ENCODE measurements at regions not wholly inside any gene's neighbourhood (a gene's known extent, or its start where the extent isn't known, plus 50 kb on each side); places are given as distances from the start of the nearest gene placed in this dataset.

DNA sequence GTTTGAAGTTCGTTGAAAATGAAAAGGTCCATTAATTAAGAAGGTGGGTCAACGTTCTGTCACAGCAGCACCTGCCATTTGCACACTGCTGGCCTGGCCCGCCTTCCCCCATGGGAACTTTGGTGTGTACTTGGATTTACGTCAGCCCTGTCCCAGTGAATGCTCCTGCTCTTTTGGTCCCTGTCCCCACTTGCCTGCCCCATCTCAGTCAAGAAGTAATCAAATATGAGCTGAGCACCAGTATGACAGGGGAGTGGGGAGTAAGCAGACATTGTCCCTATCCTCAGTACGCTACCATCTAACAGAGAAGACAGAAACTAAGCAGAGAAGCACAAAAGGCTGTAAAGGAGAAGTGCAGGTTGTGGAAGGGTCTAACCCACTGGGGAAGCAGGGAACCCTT lies 65.1 kb downstream of the SLC4A3 start:
- H3K4me3 ChIP-seq, result no peak overlapping the region
- no peak overlapping the region for H3K27ac ChIP-seq

DNA sequence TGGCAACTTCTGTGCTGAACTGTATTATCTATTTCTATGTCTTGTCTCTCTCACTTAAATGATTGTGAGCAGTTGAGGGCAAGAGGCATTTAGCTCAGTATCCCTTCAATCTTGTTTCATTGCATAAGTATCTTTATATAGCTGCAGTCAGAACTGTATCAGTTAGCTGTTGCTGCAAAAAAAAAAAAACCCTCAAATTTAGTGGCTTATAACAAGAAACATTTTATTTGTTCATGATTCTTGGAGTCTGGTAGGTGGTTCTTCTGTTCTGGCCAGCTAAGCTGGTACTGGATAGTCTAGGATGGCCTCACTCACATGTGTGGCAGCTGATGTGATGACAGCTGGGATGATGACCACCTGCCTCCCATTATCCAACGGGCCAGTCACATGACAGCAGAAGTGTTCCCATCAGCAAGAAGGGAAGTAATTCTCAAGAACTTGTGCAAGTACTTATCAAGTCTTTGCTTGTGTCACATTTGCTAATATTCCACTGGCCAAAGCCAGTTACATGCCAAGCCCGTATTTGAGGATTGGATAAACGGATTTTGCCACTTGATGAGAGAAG lies 67.8 kb downstream of the SLC4A3 start:
- Histone ChIP-seq H3K27ac (no peak overlapping the region), H3K4me3 (no peak overlapping the region)

DNA sequence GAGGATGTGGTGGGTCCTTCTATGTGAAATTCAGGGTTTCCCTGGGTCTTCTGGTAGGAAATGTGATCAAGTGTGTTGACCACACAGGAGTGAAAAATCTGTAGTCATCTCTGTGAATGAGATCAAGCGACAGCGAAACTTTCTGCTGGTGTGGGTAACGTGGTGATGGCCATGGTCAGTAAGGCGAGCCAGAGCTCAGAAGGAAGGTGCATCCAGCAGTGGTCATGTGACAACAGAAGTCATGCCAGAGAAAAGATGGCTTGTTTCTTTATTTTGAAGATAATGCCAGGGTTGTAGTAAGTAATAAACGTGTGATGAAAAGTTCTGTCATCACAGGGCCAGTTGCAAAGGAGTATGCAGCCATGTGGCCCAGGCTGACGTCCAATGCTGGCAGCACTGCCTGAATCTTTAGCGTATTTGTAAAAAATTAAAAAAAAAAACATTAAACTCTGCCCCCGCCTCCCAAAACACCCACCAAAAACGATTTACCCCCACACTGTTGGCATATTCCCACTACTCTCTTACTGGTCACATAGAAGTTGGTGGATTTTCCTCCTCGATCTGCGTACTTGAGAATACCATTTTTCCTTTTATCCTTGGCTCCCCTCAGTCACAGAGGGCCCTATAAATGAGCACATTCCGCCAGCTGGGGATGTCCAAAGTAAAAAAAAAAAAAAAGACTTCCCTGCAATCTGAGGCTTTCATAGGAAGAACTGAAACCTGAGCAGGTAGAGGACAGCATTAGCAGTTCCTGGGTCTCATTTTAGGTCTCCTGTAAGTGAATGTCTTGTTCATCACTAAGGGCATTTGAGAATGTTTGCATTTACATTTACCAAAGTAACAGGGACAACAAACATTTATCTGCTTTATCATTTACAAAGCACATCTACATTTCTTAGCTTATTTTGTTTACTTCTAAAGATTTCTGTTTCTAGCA lies 70.6 kb downstream of the SLC4A3 start:
- peak overlapping the region in 1 of 21 experiments; percentile 16 for H3K27ac ChIP-seq

DNA sequence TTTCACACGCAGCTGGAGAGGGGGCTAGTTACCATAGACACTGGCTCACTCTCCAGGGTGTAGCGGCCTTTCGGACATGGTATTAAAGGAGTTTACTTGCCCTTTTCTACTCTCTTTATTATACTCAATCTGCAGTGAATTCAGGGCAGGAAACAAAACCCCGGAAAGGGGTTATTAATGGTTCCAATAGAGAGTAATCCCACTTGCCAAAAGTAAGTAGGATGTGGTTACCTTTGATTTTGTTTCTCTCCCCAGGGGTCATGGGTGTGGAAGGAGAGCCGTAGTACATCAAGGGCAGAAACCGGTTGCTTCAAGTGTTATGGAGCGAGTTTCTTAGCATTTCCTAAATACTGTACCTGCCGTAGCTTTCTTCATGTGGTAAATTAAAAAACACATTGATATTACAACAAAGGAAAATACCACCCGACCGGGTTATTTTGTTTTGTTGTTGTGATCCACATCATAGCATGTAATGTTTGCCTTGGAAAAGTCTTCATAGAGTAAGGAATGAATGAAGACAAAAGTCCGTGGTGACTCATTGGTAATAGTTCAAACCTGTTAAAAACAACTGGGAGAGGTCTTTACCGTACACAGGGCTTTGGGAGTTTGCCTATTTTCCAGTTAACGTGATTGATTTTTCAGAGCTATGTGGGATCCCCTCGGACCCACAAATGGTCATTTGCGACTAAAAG lies 71.5 kb downstream of the SLC4A3 start:
- peak overlapping the region in 1 of 21 experiments; percentile 34 for H3K27ac ChIP-seq

More for the DNA sequence above, 70.6 kb downstream of the SLC4A3 start:
- H3K4me3 ChIP-seq, result no peak overlapping the region

DNA sequence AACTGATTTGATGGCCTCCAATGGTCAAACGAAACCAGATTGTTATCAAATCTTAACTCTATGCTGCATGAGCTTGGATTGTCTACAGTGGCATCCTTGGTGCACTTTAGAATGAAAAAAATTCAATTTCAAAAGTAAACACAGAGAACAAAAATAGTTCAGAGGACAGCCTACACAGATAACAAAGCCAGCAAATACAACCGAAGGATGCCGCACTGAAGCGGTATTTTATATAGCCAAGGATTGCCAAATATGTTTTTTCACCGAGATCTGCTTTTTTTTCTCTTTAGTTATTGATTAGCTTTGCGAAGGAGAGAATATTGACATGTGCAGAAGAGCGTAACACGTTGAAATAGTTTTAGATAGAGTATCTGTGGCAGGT lies 72.0 kb downstream of the SLC4A3 start:
- Histone ChIP-seq H3K27ac (peak overlapping the region in 1 of 21 experiments; percentile 34), H3K4me3 (no peak overlapping the region)

More for the DNA sequence above, 71.5 kb downstream of the SLC4A3 start:
- H3K4me3 ChIP-seq, result no peak overlapping the region

DNA sequence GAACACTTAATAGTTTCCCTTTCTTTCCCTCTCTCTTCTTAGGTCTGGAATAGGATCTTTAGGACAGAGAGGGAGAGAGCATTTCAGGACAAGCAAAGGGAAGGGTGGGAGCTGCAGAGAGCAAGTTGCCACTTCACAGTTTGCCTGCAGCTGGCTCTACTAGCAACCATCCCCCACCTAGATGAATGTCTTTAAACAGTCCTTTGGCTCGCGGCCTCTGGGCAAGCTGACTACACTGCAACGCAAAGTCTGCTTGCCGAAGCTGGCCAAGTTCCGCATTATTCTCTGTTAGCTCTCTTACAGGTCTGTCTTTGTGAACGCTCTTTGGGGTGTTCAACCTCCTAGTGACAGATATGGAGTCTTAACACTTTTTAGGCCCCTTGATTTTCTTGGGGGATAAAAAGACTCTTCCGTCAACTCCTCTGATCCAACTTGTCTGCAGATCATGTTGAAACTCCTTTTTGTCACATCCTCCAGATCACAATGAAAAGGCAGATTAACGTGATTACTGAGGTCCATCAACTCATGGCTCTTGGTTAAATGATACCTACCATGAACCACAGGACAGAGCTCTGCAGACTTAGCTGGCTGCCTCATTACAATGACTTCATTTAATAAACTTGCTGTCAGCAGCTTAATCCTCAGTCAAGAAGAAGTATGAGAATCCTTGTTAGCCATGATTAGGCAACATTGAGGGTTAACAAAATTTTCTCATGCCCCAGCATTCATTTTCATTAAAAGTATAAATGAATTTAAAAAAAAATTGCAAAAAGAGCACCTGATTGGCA lies 74.6 kb downstream of the SLC4A3 start:
- no peak overlapping the region for H3K4me3 ChIP-seq
- H3K27ac ChIP-seq, result peak overlapping the region in 3 of 21 experiments; percentile 8 to 42 (median 13)

DNA sequence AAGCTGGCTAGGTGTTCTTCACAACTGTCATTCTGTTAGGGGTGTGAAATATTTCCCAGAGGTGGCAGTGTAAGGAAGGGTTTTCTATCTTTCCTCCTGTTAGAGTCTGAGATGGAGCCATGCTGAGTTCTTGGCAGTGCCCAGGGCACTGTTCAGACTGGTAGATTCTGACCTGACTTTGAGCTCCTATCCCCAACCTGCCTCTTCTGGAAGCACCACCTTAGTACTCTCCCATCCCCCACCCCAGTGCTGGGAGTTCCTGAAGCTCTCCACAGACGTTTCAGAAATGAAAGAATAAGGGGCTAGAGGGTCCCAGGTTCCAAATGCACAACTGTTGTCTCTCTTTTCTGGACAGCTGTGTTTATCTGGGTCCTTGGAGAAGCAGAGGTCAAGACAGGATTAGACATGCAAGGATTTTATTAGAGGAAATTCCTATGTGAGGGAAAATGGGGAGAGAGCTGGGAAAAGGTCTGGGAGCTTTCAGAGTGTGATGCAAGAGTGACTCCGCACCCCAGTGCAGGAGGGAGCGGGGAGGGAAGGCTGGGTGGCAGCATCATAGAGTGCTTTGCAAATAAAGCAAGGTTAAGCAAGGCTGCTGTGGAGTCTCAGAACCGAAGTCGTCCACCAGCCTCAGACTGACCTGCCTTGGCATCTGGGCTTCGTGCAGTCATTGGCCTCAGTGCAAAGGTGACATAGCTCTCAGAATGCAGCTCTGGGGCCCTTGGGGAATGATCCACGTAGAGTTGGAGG lies 75.5 kb downstream of the SLC4A3 start:
- Histone ChIP-seq H3K4me3 (no peak overlapping the region), H3K27ac (peak overlapping the region in 2 of 21 experiments; percentile 5 to 42)

DNA sequence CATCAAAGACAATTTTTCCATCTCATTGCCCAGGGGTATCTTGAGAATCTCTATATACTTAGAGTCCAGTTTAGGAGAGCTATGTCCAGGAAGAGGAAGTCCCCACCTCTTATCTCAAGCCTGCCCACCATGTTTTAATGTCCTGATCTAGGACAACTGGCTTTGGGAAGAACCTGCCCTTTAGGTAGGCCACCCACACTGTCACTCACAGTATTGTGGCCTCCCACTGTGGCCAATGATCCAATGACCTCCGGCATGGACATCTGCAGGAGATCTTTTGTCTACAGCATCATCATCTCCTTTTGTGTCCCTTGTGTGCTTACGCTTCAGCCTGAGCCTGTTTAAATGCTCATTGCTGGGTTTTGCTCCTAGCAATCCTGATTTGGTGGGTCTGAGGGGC lies 77.4 kb downstream of the SLC4A3 start:
- Histone ChIP-seq H3K27ac (no peak overlapping the region), H3K4me3 (no peak overlapping the region)

DNA sequence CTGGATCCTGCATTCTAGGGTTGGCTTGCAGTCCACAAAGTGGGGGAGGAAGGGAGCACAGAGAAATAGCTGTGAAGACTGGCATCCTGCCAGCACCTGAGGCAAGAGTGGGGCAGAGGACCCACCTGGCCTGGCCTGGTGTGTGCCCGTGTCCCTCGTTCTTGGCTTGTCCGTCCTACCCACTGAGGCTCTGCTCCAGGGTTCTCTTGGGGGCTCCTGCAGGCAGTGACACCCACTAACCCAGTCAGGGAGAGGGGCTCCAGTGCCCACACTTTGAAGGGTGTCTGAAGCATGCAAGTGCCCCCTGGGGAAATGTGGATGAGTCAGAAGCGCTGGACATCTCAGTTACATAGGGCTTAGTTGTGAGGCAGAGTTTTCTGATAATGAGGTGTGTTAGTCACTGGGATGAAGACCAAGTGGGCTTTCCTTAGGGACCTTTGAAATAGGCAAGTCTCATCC lies 79.4 kb downstream of the SLC4A3 start:
- no peak overlapping the region for H3K27ac ChIP-seq
- H3K4me3 ChIP-seq, result no peak overlapping the region

DNA sequence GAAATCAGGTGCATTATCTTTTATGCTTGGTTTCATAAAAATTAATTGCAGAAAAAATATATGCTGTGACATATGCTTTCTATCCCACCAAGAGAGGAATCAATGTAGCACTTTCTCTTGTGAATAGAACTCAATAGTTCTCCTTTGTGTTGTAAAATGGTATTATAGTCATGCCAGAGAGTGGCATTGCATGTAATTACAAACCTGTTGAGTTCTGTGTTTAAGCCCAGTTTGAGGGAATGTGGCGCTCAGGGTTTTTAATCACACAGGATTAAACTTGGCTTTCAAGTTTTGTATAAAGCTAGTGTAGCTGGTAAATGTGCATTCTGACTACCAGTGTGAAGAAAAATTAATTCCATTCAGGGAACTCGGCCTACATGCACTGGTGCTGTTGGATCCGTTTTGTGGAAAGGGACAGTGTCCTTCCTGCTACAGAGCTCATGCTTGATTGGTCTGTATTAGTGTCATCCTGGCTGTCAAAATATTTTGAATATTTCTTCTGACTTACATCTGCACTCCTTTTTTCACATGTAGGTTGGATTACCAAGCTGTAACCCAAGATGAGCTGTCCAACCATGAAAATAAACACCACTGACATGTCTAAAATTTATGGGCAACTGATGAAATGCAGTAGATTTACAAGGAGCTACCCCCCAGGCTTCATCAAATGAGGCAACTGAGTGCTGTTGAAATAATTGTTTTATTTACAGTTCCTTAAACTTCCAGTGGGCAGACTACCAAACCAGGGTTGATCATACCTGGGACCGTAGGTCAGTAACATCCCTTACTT lies 80.3 kb downstream of the SLC4A3 start:
- Histone ChIP-seq H3K27ac (no peak overlapping the region), H3K4me3 (no peak overlapping the region)

DNA sequence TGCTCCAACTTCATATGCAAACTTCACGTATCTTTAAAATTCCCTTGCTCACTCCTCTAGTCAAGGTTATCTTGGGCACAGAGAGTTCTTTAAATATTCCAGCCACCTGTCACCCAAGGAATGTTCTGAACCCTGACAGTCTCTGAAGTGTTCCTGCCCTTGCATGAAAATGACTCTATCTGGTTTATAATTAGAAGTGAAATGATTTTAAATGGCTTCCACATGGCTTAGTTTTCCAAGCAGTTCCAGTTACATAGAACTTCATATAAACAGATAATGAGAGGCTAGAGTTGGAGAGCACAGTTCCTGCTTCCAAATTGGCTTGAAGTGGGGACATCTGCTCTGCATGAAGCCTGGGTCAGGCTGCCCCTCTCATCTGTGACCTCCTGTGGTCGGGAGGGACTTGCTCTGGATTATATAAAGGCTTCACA lies 81.9 kb downstream of the SLC4A3 start:
- H3K4me3 ChIP-seq, result no peak overlapping the region
- no peak overlapping the region for H3K27ac ChIP-seq

DNA sequence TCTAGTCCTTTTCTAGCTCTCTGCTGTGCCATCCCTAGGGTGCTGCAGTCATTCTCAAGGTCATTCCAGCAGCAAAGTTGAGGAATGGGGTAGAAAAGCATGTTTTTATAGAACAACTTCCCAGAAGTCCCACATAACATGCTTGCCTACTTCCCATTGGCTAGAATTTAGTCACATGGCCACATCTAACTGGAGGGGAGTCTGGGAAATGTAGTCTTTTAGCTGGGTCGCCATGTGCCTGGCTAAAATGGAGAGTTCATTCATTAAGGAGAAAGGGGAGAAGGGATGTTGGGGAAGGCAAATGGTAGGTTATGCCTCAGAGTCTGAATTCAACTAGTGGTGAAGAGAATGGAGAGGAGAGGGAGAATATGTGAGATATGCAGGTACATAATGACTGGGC lies 85.7 kb downstream of the SLC4A3 start:
- no peak overlapping the region for H3K27ac ChIP-seq
- no peak overlapping the region for H3K4me3 ChIP-seq

DNA sequence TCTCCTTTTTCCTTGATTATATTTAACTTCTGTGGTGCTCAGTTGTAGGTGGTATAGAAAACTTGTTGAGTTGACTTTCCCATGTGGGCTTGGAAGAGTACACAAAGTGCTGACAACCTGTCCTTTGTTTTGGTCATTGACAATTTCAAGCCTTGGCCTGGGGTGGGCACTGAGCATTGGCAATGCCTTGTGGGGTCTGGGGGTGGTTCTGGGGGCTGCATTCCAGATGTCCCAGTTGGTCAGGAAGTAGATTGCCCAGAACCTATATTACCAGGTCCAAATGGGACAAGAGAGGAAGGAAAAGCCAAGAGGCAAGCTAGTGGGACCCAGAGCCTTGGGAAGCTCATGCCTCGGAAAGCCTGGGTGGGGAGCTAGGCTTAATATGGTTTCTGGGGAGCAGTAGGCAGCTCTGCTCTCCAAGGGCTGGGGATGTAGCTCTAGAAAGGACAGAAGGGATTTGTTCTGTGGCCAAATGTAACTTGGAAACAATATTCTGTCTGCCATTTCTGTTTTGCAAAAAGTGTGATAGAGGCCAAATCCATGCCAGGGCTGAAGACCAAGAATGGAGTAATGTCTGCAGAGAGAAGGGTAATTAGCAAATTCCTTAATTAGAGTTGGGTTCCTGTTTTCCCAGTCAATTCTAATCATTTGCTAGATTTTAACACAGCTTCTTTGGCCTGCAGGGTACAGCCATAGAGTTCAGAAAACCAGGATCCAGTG lies 87.4 kb downstream of the SLC4A3 start:
- peak overlapping the region in 1 of 21 experiments; percentile 30 for H3K27ac ChIP-seq
- H3K4me3 ChIP-seq, result no peak overlapping the region

DNA sequence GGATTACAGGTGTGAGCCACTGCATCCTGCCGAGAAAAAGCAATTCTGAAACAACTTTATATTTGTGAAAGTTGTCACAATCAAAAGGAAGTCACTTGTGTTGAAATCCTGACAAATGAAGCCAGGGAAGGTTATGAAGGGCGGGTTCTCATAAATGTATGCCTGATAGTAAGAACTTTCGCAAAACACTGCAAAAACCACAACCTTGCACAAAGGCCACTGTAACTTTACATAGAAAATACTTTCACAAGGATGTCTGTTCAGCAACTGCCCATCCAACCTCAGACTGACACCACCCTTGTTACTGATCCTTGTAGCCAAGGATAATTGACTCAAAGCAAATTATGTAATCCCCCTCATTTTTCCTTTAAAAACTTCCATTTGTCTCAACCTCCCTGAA lies 90.6 kb downstream of the SLC4A3 start:
- Histone ChIP-seq H3K27ac (no peak overlapping the region), H3K4me3 (no peak overlapping the region)

DNA sequence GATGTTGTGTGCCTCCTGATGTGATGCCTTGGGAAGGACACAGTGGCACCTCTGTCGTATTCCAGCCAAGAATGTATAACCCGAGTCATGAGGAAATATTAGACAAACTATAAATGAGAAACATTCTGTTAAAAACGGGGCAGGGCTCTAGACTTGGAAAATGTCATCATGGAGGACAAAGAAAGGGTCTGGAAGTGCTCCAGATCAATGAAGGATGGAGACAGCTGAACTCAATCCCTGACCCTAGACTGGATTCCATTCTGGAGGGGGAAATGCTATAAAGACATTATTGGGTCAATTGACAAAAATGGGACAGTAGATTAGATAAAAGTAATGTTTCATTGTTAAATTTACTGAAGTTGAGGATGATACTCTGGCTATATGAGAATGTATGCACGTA lies 92.1 kb downstream of the SLC4A3 start:
- H3K4me3 ChIP-seq, result no peak overlapping the region
- H3K27ac ChIP-seq, result no peak overlapping the region

DNA sequence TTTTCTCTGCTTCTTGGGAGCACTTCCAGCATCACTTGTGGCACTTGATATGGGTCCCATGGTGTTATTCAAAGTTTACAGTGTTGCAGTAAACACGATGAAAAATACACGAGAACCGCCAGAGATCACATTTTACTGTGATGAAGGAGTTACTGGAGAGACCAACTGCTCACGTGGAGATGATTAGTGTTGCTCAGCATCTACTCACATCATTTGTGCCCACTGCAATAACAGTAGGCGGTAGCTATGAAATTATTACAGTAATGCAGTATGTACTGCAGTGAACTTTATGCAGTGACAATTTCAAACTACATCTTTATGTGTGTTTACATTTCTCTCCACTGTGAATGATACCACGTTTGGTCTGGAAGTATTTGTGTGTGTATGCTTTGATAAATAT lies 93.5 kb downstream of the SLC4A3 start:
- Histone ChIP-seq H3K27ac (no peak overlapping the region), H3K4me3 (no peak overlapping the region)

DNA sequence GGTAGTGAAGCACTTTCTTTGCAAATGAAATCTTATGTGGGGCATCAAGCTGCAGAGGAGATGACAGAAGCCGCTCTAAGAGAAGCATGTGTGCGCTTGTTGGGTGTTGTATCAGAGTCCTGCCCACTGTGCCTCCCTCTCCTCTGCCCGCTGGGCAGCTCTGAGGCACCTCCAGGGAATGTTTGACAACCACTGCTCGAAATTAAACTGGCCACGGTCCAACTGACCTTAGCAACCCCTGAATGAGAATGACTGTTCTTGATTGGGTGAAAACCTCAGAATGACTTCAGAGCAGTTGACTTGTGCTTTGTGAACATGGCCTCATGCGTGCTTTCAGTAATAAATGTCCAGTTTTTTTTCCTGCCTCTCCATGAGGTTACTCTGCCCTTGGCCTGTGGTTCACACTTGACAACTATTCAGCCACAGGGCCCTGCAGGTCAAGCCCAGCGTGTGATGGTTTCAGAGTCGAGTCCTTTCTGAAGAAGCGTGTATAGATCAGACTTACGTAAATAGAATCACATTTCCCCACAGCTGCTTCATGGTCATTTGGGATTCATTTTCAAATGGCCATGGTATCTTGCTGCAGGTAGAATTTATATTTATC lies 94.9 kb downstream of the SLC4A3 start:
- Histone ChIP-seq H3K4me3 (no peak overlapping the region), H3K27ac (no peak overlapping the region)
